ENCODE measurements at regions not wholly inside any gene's neighbourhood (a gene's known extent, or its start where the extent isn't known, plus 50 kb on each side); places are given as distances from the start of the nearest gene placed in this dataset.
"Not testable (repeated sequence)": the region's sequence is repeated elsewhere in the genome, so short reads cannot be mapped to it uniquely, and the experiment has no call there.

DNA sequence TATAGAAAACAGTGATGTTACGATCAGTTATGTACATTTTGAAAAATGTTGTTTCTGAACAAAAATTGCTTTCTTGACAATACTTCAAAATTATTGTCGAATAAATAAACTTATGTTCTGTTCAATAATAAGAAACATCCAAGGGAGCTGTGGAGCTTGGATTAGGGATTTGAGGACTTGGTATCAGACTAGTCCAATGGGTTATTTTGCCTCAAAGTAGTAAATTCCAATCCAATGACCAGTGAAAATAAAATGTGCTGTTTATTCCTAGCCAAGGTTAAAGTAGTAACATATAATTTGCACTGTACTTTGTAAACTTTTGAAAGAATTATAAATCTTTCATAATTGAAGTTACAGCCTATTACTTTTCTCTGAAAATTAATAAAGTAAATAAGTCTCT, 79.1 kb upstream of the IVNS1ABP start:
- Mint-ChIP-seq H3K4me3 (no peak overlapping the region), H3K36me3 (no peaks in the 10 kb centered on the region), H3K9me3 (peaks cover 0 to 6% (median 0%) of the 10 kb centered on the region in 7 donors), H3K27me3 (no peaks in the 10 kb centered on the region), H3K4me1 (no peaks in the 10 kb centered on the region), H3K27ac (no peak overlapping the region)
- no peak for ATAC-seq (ENCODE audit: low read depth in 2 of 2)
- no peak for DNase-seq

DNA sequence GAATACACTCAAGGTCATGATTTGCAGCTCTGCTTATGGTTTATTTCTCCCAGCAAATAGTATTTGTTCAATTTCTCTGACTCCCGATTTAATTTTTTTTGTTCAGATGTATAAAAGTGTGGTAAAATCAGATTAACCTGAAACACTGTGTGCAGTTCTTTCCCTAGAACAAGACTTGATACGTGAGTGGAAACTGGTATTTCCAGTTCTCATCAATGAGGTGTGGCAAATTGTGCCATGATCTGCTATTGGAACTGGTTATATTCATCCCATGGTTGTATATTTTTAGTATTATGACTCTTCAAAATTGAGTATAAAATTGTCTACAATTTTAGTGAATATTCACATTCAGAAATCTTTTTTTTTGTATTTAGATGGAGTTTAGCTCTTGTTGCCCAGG, 76.8 kb upstream of the IVNS1ABP start:
- Mint-ChIP-seq H3K9me3 (peaks cover 0 to 6% (median 0%) of the 10 kb centered on the region in 7 donors), H3K27ac (no peak overlapping the region), H3K27me3 (no peaks in the 10 kb centered on the region), H3K4me3 (no peak overlapping the region), H3K36me3 (no peaks in the 10 kb centered on the region), H3K4me1 (no peaks in the 10 kb centered on the region)
- DNase-seq (no peak), ATAC-seq (ENCODE audit: low read depth in 2 of 2) (no peak)

DNA sequence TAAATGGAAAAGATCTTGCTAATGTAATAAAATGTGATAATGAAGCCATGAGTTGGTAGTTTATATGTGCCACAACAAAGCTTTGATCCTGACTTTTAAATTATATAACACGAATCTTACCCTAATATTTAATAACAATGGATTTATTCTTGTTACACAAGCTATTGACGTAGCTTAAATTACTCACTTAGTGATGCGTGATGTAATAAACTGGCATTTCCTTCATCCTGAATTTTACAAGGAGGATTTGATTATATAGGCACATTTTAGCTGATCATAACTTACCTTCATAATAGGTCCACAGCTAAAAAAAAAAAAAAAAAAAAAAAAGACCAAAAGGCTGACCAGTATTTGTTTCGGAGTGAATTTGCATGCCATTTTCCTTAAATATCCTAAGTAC, 76.2 kb upstream of the IVNS1ABP start:
- no peak overlapping the region for H3K27ac Mint-ChIP-seq
- DNase-seq (no peak), ATAC-seq (ENCODE audit: low read depth in 2 of 2) (no peak)
- H3K9me3 Mint-ChIP-seq: peaks cover 0 to 6% (median 0%) of the 10 kb centered on the region in 7 donors
- H3K27me3 Mint-ChIP-seq: no peaks in the 10 kb centered on the region
- no peaks in the 10 kb centered on the region for H3K36me3 Mint-ChIP-seq
- H3K4me3 Mint-ChIP-seq: no peak overlapping the region
- H3K4me1 Mint-ChIP-seq: no peaks in the 10 kb centered on the region

DNA sequence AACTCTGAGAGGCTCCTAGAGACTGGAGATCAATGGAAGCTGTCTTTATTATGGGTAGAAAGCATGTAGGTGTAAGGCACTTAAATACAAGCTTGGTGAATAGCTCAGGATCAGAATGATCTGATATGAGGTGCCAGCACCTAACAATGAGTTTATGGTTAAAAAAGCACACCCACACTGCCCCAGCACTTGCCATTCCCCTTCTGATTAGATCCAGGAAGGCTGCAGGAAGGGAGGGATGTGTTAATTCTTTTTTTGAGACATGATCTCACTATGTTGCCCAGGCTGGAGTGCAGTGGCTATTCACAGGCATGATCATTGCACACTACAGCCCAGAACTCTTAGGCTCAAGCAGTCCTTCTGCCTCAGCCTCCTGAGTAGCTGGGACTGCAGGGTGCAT, 71.8 kb upstream of the IVNS1ABP start:
- Mint-ChIP-seq H3K4me3 (no peak overlapping the region), H3K9me3 (peaks cover 0 to 7% (median 4%) of the 10 kb centered on the region in 7 donors), H3K36me3 (no peaks in the 10 kb centered on the region), H3K27me3 (no peaks in the 10 kb centered on the region), H3K27ac (no peak overlapping the region), H3K4me1 (no peaks in the 10 kb centered on the region)
- DNase-seq (no peak), ATAC-seq (ENCODE audit: low read depth in 2 of 2) (no peak)

DNA sequence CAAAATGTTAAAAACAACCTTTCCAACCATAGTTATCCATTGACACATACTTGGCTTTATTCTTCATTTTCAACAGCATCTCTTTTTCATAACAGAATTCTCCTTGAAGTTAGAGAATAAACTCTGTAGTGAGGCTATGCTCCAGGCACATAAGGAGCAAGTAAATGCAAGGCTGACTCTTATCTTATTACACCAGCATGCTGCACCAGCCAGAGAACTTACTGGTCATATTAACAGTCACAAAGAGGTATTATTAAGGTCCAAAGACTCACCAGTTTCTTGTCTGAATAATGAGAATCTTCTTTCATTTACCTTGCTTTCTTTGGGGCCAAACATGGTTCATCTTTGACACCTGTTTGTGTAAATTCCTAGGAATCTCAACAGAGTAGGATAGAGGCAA, 71.3 kb upstream of the IVNS1ABP start:
- Mint-ChIP-seq H3K9me3 (peaks cover 0 to 7% (median 4%) of the 10 kb centered on the region in 7 donors), H3K27me3 (no peaks in the 10 kb centered on the region), H3K4me3 (no peak overlapping the region), H3K27ac (no peak overlapping the region), H3K4me1 (no peaks in the 10 kb centered on the region), H3K36me3 (no peaks in the 10 kb centered on the region)
- DNase-seq: no peak
- no peak for ATAC-seq (ENCODE audit: low read depth in 2 of 2)

DNA sequence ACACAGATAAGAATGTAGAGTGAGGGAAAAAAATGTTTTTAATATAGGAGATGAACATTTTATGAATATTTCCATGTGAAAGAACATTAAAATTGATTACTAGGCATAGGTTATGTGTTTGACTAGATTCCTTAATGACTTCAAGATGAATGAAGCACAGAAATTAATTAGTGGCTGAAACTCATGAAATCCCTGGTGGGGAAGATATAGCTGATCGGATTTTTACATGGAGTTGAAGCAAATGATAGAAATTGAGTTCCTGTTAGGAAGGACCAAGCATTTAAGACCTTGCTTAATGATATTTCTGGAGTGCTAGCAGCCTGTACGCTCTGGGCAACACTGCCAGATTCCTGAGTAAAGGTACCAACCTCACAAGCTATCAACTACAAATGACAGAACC, 68.9 kb upstream of the IVNS1ABP start:
- ATAC-seq (ENCODE audit: low read depth in 2 of 2): no peak
- Mint-ChIP-seq H3K36me3 (no peaks in the 10 kb centered on the region), H3K27me3 (peaks cover 0 to 6% (median 0%) of the 10 kb centered on the region in 3 donors), H3K9me3 (peaks cover 0 to 20% (median 9%) of the 10 kb centered on the region in 7 donors), H3K4me3 (no peak overlapping the region), H3K4me1 (no peaks in the 10 kb centered on the region), H3K27ac (no peak overlapping the region)
- no peak for DNase-seq

DNA sequence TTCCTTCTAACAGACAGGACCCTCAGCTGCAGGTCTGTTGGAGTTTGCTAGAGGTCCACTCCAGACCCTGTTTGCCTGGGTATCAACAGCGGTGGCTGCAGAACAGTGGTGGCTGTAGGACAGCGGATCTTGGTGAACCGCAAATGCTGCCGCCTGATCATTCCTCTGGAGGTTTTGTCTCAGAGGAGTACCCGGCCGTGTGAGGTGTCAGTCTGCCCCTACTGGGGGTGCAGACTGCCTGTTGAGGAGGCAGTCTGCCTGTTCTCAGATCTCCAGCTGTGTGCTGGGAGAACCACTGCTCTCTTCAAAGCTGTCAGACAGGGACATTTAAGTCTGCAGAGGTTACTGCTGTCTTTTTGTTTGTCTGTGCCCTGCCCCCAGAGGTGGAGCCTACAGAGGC, 66.8 kb upstream of the IVNS1ABP start:
- not testable (repeated sequence) for H3K4me3 Mint-ChIP-seq; H3K4me1 Mint-ChIP-seq; ATAC-seq (ENCODE audit: low read depth in 2 of 2); H3K27ac Mint-ChIP-seq; H3K36me3 Mint-ChIP-seq; DNase-seq; H3K27me3 Mint-ChIP-seq
- peaks cover 0 to 20% (median 9%) of the 10 kb centered on the region in 7 donors for H3K9me3 Mint-ChIP-seq

DNA sequence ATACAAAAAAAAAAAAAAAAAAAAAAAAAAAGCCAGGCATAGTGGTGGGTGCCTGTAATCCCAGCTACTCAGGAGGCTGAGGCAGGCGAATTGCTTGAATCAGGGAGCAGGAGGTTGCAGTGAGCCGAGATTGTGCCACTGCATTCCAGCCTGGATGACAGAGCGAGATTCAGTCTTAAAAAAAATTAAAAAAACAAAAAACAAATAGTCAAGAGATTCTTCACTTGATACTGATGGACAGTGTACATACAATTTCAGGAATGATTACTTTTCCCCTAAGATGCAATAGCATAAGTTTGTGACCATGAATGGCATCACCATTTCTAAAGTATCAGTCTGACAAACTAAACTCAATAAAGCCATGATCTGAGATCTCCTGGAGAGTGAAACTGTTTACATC, 60.8 kb upstream of the IVNS1ABP start:
- DNase-seq (no peak), ATAC-seq (ENCODE audit: low read depth in 2 of 2) (no peak)
- H3K9me3 Mint-ChIP-seq: peaks cover 0 to 12% (median 0%) of the 10 kb centered on the region in 7 donors
- H3K4me3 Mint-ChIP-seq: no peak overlapping the region
- peaks cover 0 to 6% (median 0%) of the 10 kb centered on the region in 3 donors for H3K27me3 Mint-ChIP-seq
- no peak overlapping the region for H3K27ac Mint-ChIP-seq
- H3K36me3 Mint-ChIP-seq: no peaks in the 10 kb centered on the region
- peaks cover 0 to 16% (median 0%) of the 10 kb centered on the region in 3 donors for H3K4me1 Mint-ChIP-seq

DNA sequence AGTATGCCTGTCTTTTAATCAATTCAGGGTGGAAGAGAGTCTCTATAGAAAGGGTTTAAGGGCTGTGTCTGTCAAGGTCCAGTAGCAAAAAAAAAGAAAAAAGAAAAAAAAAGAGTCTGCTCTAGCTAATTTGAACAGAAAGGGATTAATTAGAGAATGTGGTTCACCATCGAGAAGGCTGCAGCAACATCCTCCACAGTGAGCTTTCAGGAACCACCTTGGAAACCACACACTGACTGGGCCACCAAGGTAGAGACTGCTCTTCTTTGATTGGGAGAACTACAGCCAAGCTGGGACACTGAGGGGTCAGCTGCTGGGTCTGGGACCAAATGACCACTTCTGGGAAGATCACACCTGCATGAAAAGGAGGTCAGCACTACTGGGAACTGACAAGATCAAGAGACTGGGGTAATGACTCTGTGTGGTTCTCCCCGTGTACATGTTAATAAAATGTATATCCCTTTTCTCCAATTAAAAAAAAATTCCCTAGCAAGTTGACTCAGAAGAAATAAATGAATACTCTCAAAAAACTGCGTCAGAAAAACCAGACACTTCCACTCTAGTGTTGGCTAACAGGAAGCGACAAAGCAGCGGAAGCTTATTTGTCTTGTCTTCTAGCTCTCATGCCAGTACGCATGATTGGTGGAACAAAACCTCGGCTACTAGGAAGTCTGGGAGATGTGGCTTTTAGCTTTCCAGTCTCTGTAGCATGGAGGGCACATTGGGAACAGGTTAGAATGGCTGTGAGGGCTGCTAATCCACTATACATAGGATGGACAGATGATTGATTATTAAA, 60.0 kb upstream of the IVNS1ABP start:
- Mint-ChIP-seq H3K27ac (no peak overlapping the region), H3K4me1 (peaks cover 0 to 16% (median 0%) of the 10 kb centered on the region in 3 donors), H3K9me3 (peaks cover 0 to 8% (median 0%) of the 10 kb centered on the region in 7 donors), H3K4me3 (no peak overlapping the region), H3K27me3 (peaks cover 0 to 6% (median 0%) of the 10 kb centered on the region in 3 donors), H3K36me3 (no peaks in the 10 kb centered on the region)
- DNase-seq (no peak), ATAC-seq (ENCODE audit: low read depth in 2 of 2) (no peak)

DNA sequence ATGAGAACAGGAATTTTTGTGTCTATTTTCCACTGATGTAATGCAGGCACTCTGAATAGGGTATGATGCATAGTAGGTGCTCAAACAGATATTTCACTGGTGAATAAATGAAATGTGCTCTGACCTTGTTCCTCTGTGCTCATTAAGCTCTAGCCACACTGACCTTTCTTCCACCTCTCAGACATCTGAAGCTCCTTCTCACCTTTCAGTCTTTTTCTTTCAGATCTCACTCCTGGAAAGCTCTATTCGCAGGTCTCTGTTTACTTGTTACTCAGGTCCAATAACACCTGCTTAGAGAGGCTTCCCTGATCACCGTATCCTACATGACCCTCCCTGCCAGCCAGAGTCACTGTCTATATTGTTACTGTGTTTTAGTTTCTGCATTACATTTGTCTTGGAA, 59.2 kb upstream of the IVNS1ABP start:
- Mint-ChIP-seq H3K36me3 (no peaks in the 10 kb centered on the region), H3K4me1 (peaks cover 0 to 16% (median 0%) of the 10 kb centered on the region in 3 donors), H3K27ac (no peak overlapping the region), H3K9me3 (peaks cover 0 to 3% (median 0%) of the 10 kb centered on the region in 7 donors), H3K27me3 (no peaks in the 10 kb centered on the region), H3K4me3 (no peak overlapping the region)
- DNase-seq (no peak), ATAC-seq (ENCODE audit: low read depth in 2 of 2) (no peak)

DNA sequence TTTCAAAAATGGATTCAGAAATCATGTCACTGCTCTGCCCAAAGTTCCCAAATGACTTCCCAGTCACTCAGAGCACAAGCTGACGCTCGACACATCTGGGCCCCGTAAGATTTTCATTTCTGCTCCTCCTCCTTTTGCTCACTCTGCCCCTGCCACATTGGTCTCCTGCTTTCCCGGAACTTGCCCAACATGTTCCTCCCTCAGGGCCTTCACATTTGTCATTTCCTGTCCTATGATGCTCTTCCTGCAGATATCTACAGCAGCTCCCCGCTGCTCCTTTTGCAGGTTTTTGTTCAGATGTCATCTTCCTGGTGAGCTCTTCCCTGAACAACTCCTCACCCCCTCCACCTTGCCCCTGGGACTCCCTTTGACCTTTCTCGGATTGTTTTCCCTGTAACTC, 58.5 kb upstream of the IVNS1ABP start:
- Mint-ChIP-seq H3K4me3 (no peak overlapping the region), H3K27ac (no peak overlapping the region), H3K4me1 (peaks cover 0 to 16% (median 0%) of the 10 kb centered on the region in 3 donors), H3K27me3 (no peaks in the 10 kb centered on the region), H3K9me3 (peaks cover 0 to 3% (median 0%) of the 10 kb centered on the region in 7 donors), H3K36me3 (no peaks in the 10 kb centered on the region)
- DNase-seq: no peak
- no peak for ATAC-seq (ENCODE audit: low read depth in 2 of 2)

DNA sequence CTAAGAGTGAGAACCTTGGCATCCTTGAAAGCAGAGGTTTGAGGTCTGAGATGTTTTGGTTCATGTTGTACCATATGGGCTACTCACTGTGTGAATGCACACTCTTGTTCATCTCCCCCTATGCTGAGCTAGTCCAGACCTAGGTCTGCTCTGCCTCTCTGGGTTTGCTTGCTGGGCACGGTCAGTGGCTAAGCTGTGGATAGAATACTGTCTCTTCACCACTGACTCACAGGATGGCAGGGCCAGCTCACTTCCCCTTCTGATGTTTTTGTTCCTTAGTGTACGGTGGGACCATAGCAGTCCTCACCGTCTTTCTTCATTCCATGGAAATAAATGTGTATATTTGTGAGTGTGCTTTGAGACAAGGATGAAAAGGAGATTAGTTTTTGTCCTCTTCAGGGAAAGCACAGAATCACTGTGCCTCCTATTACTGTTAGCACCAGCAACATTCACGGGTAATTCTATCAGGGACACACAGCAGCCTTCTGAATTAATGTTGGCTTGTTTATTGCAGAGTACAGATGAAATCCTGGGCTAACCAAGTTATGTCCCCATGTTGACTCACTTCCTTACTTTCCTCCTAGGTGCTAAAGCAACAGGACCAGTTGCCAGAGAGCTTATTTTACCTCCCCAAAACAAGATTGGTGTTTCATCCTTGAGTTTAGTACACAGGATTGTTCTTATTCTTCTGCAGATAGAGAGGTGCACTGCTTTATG, 56.9 kb upstream of the IVNS1ABP start:
- no peaks in the 10 kb centered on the region for H3K9me3 Mint-ChIP-seq
- peak overlapping the region in 3 of 6 donors; percentile 0 to 36 (median 11) for H3K27ac Mint-ChIP-seq
- no peaks in the 10 kb centered on the region for H3K36me3 Mint-ChIP-seq
- ATAC-seq (ENCODE audit: low read depth in 2 of 2) (no peak), DNase-seq (no peak)
- peaks cover 0 to 16% (median 0%) of the 10 kb centered on the region in 3 donors for H3K4me1 Mint-ChIP-seq
- no peak overlapping the region for H3K4me3 Mint-ChIP-seq
- no peaks in the 10 kb centered on the region for H3K27me3 Mint-ChIP-seq

DNA sequence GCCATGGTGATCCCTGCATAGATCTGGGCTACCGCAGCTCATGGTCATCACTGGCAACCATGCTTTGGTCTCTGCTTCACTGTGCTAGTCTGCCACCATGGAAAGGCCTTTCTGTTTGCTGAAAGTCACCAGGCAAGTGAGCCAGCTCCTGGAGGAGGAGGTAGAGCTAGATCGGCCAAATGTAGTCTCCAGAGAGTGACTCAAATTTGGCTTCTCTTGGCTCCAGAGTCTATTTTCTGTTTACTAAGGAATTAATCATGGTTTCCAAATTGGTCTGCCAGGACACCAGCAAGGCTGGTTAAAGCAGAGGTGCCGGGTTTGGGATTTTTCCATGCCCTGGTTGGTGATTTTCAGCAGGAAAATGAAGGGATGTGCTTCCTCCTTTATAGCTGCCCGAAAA, 52.7 kb upstream of the IVNS1ABP start:
- ATAC-seq (ENCODE audit: low read depth in 2 of 2) (no peak), DNase-seq (no peak)
- H3K4me1 Mint-ChIP-seq: peaks cover 0 to 16% (median 0%) of the 10 kb centered on the region in 3 donors
- H3K36me3 Mint-ChIP-seq: no peaks in the 10 kb centered on the region
- no peak overlapping the region for H3K4me3 Mint-ChIP-seq
- H3K27ac Mint-ChIP-seq: no peak overlapping the region
- H3K27me3 Mint-ChIP-seq: no peaks in the 10 kb centered on the region
- H3K9me3 Mint-ChIP-seq: peaks cover 0 to 1% (median 0%) of the 10 kb centered on the region in 7 donors

DNA sequence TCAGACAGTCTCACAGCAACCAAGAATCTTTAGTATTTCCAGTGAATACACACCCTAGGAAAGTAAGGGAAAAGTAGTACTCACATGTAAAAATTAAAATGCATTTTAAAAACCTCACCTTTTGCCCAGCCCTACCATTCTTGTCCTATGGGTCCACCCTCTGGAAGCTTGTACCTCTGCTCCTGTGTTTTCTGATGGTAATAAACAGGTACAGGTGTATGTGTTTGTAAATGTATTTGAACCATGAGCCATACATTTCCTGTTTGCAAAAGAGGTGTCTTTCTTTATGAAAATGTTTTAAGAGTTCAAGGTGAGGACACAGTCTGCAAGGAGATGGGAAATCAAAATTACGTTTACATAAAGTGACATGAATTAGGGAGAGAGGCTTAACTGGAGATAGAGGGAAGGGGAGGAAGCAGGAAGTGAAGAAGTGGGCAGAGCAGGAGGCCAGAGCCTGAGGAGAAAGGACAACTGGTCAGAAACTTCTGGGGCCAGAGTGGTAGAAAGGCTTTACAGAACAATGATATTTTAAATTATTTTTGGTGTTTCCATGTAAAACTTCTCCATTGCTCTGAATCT, 52.0 kb upstream of the IVNS1ABP start:
- Mint-ChIP-seq H3K27me3 (no peaks in the 10 kb centered on the region), H3K27ac (no peak overlapping the region)

More for the DNA sequence above, 52.0 kb upstream of the IVNS1ABP start:
- Mint-ChIP-seq H3K4me1 (peaks cover 0 to 11% (median 2%) of the 10 kb centered on the region in 3 donors), H3K9me3 (peaks cover 0 to 1% (median 0%) of the 10 kb centered on the region in 7 donors), H3K36me3 (no peaks in the 10 kb centered on the region), H3K4me3 (no peak overlapping the region)
- no peak for DNase-seq
- ATAC-seq (ENCODE audit: low read depth in 2 of 2): no peak

All from naive B cell (primary cell).